Memory B cell (primary cell): ENCODE measurements at regions not wholly inside any gene's neighbourhood (a gene's known extent, or its start where the extent isn't known, plus 50 kb on each side); places are given as distances from the start of the nearest gene placed in this dataset.

Source experiments
- ATAC-seq: fragments of 150-1000 bp; cut with Tn5 transposase; 2 replicates; pipeline ENCODE4 v1.10.0; 2021; ENCODE audit warnings: low read depth, mild to moderate bottlenecking, moderate library complexity
- DNase-seq, 2 donors: peaks; one replicate each; pipeline ENCODE4 v3.0.0; 2022; ENCODE audit warnings: low spot score in 2 of 2
- H3K27ac Mint-ChIP-seq: one replicate; pipeline ENCODE4 v1.8.0; 2022; ENCODE audit warnings: mild to moderate bottlenecking, moderate library complexity, mixed read lengths
- H3K27me3 Mint-ChIP-seq: one replicate; pipeline ENCODE4 v1.8.0; 2022; ENCODE audit warnings: mixed read lengths
- H3K36me3 Mint-ChIP-seq: one replicate; pipeline ENCODE4 v1.8.0; 2022; ENCODE audit warnings: mild to moderate bottlenecking, mixed read lengths
- H3K4me1 Mint-ChIP-seq: one replicate; pipeline ENCODE4 v1.8.0; 2022; ENCODE audit warnings: mixed read lengths
- H3K4me3 Mint-ChIP-seq: one replicate; pipeline ENCODE4 v1.8.0; 2022; ENCODE audit warnings: mild to moderate bottlenecking, moderate library complexity, mixed read lengths
- H3K9me3 Mint-ChIP-seq: one replicate; pipeline ENCODE4 v1.8.0; 2022; ENCODE audit warnings: mixed read lengths

DNA sequence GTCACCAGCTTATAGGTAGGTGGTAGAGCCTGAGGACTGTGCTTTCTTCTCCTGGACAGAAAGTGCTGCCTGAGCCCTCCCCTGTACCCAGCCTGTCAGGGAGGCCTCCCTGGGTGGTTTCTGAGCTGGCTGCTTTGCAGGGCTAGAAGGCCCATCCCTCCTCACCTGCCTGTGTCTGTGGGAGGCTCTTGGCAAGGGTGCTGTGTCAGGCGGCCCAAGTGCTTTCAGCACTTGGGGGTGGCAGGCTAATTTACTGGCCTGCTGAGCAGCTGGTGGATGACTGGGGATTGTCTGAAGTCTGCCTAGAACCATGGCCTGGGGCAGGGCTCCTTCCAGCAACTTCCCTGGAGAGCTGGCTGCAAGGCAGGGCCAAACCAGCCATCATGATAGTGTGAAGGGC lies 139.0 kb upstream of the NAV2 start:
- no peak overlapping the region for H3K4me3 Mint-ChIP-seq
- no peaks in the 10 kb centered on the region for H3K4me1 Mint-ChIP-seq
- H3K36me3 Mint-ChIP-seq: no peaks in the 10 kb centered on the region
- no peak overlapping the region for H3K27ac Mint-ChIP-seq
- no peak for DNase-seq
- no peak for ATAC-seq
- peaks cover 5% of the 10 kb centered on the region for H3K27me3 Mint-ChIP-seq
- H3K9me3 Mint-ChIP-seq: peaks cover 2% of the 10 kb centered on the region

GRCh38 chr11:19571906-19572305 lies 140.7 kb upstream of the NAV2 start:
- no peak overlapping the region for H3K27ac Mint-ChIP-seq
- ATAC-seq: no peak
- no peaks in the 10 kb centered on the region for H3K36me3 Mint-ChIP-seq
- H3K27me3 Mint-ChIP-seq: peaks cover 5% of the 10 kb centered on the region
- no peak overlapping the region for H3K4me3 Mint-ChIP-seq
- DNase-seq: no peak
- H3K9me3 Mint-ChIP-seq: peaks cover 2% of the 10 kb centered on the region
- no peaks in the 10 kb centered on the region for H3K4me1 Mint-ChIP-seq

DNA sequence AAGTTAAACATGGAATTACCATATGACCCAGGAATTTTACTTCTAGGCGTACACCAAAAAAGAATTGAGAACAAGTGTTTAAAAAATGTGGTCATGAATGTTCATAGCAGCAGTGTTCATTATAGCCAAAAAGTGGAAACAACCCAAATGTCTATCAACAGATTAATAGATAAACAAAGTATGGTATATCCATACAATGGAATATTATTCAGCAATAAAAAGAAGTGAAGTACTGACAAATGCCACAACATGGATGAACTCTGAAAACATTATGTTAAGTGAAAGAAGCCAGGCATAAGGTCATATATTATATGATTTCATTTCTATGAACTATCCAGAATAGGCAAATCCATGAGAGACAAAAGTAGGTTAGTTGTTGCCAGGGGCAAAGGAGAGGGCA lies 141.7 kb upstream of the NAV2 start:
- no peak overlapping the region for H3K4me3 Mint-ChIP-seq

DNA sequence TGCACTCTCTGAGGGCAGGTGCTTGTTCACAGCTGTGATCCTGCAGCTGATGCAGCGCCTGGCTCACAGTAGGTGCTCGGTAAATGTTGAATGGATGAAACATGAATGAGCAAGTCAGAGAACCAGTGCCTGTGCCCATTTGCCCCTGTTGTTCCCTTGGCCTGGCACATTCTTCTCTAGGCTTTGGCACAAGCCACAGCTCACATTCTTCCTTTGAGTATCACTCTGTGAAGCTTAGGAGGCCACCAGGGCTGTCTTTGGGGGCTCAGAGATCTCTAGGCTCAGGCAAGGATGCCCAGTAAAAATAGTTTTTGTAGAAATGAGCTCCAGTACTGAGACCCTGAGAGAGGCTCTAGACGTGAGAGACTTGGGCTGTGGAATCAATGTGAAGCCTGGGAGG lies 144.6 kb upstream of the NAV2 start:
- DNase-seq: no peak
- Mint-ChIP-seq H3K9me3 (peaks cover 2% of the 10 kb centered on the region), H3K4me3 (no peak overlapping the region), H3K27ac (no peak overlapping the region), H3K36me3 (no peaks in the 10 kb centered on the region), H3K27me3 (peaks cover 7% of the 10 kb centered on the region), H3K4me1 (no peaks in the 10 kb centered on the region)
- ATAC-seq: no peak

More for the DNA sequence above, 141.7 kb upstream of the NAV2 start:
- no peak for DNase-seq
- Mint-ChIP-seq H3K9me3 (peaks cover 2% of the 10 kb centered on the region), H3K36me3 (no peaks in the 10 kb centered on the region), H3K27me3 (peaks cover 5% of the 10 kb centered on the region), H3K27ac (no peak overlapping the region), H3K4me1 (no peaks in the 10 kb centered on the region)
- ATAC-seq: no peak

DNA sequence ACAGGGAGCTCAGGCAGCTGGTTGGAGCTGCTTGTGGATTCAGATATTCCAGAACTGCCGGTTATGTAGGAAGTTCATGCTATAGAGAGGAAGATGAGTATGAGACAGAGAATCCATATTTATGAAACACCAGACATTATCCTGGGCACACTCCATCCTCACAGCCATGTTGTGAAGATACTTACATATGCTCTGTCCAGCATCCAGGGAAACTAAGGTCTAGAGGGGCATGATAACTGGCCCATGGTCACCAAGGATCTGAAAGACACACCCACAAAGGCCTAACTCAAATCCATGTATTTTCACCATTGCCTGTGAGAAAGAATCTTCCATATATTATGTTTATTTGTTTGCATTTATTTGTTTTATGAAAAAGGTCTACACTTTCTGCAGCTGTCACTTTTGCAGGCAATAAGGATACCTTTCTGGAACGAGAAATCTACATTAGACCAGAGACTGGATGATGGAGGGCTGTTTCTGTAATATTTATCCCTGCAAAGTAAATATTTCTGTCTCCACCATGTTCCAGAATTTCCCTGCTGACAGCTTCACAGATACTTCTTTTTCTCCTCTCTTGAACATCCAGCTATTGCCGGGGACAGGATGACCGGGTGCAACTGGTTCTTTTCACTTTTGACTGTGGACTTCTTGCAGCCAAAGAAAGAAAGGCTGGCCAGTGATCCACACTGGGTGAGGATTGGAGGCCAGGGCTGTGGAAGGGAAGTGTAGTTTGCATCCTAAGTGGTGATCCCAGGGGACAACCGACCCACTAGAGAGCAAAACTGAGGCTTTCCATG lies 145.9 kb upstream of the NAV2 start:
- peaks cover 8% of the 10 kb centered on the region for H3K27me3 Mint-ChIP-seq
- DNase-seq (no peak), ATAC-seq (no peak)
- peaks cover 2% of the 10 kb centered on the region for H3K9me3 Mint-ChIP-seq
- no peak overlapping the region for H3K4me3 Mint-ChIP-seq
- H3K36me3 Mint-ChIP-seq: no peaks in the 10 kb centered on the region
- H3K27ac Mint-ChIP-seq: no peak overlapping the region
- H3K4me1 Mint-ChIP-seq: no peaks in the 10 kb centered on the region

- Mint-ChIP-seq H3K36me3 (no peaks in the 10 kb centered on the region), H3K4me1 (no peaks in the 10 kb centered on the region), H3K27ac (no peak overlapping the region), H3K9me3 (no peaks in the 10 kb centered on the region), H3K4me3 (no peak overlapping the region), H3K27me3 (peaks cover 9% of the 10 kb centered on the region)
- DNase-seq: no peak
- no peak for ATAC-seq
Measured at GRCh38 chr11:19565639-19566038, 147.0 kb upstream of the NAV2 start.

DNA sequence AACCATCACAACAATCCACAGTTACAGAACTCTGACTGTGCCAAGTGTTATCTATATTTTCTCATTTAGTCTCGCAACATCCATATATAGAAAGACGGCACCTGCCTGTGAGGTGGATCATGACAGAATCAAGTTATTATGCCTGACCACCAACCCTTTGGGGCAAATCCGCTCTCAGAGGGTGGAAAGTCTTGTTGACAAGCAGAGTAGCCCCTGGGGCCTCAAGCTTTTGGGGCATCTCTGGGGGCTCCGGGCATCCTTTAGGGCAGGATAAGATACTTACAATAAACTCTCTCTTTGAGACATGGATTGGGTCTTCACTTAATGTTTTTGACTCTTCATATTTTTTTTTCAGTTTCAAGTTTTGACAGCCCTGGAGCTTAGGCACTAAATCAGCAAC lies 150.5 kb upstream of the NAV2 start:
- Mint-ChIP-seq H3K9me3 (no peaks in the 10 kb centered on the region), H3K4me3 (no peak overlapping the region), H3K27me3 (peaks cover 12% of the 10 kb centered on the region), H3K27ac (no peak overlapping the region), H3K36me3 (no peaks in the 10 kb centered on the region), H3K4me1 (peaks cover 4% of the 10 kb centered on the region)
- ATAC-seq: no peak
- no peak for DNase-seq

DNA sequence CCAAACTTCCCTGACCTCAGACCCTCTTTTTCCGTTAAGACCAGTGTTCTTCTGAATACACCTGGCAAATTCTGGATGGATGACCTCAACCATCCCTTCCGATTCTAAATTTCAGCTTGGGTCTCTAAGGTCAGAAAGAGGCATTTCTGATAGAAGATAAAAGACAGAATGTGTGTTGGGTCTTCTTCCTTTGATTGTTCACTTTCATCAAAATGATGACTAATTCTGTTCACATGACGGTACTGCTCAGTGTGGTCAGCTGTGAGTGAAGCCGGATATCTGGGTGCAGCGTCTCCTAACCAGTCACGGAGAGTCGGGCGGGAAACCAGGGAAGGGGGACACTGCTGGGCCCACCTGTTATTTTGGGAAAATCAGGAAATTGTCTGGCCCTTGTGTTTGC lies 151.6 kb upstream of the NAV2 start:
- Mint-ChIP-seq H3K27ac (no peak overlapping the region), H3K4me1 (peaks cover 4% of the 10 kb centered on the region), H3K4me3 (no peak overlapping the region), H3K36me3 (no peaks in the 10 kb centered on the region), H3K9me3 (no peaks in the 10 kb centered on the region), H3K27me3 (peaks cover 12% of the 10 kb centered on the region)
- no peak for ATAC-seq
- no peak for DNase-seq

- no peak for DNase-seq
- ATAC-seq: no peak
- Mint-ChIP-seq H3K36me3 (no peaks in the 10 kb centered on the region), H3K9me3 (no peaks in the 10 kb centered on the region), H3K27me3 (peaks cover 12% of the 10 kb centered on the region), H3K4me1 (peaks cover 4% of the 10 kb centered on the region), H3K27ac (no peak overlapping the region), H3K4me3 (no peak overlapping the region)
Measured at GRCh38 chr11:19560156-19560555, 152.5 kb upstream of the NAV2 start.

- H3K4me3 Mint-ChIP-seq: no peak overlapping the region
- H3K27me3 Mint-ChIP-seq: peaks cover 12% of the 10 kb centered on the region
- no peak overlapping the region for H3K27ac Mint-ChIP-seq
- no peaks in the 10 kb centered on the region for H3K9me3 Mint-ChIP-seq
- ATAC-seq (no peak), DNase-seq (no peak)
- H3K36me3 Mint-ChIP-seq: no peaks in the 10 kb centered on the region
- H3K4me1 Mint-ChIP-seq: peaks cover 4% of the 10 kb centered on the region
Measured at GRCh38 chr11:19559746-19560145, 152.9 kb upstream of the NAV2 start.

GRCh38 chr11:19558189-19558986 lies 154.2 kb upstream of the NAV2 start:
- no peak for DNase-seq
- peaks cover 12% of the 10 kb centered on the region for H3K27me3 Mint-ChIP-seq
- H3K36me3 Mint-ChIP-seq: no peaks in the 10 kb centered on the region
- no peak for ATAC-seq
- H3K27ac Mint-ChIP-seq: no peak overlapping the region
- H3K9me3 Mint-ChIP-seq: no peaks in the 10 kb centered on the region
- peaks cover 4% of the 10 kb centered on the region for H3K4me1 Mint-ChIP-seq
- H3K4me3 Mint-ChIP-seq: no peak overlapping the region

DNA sequence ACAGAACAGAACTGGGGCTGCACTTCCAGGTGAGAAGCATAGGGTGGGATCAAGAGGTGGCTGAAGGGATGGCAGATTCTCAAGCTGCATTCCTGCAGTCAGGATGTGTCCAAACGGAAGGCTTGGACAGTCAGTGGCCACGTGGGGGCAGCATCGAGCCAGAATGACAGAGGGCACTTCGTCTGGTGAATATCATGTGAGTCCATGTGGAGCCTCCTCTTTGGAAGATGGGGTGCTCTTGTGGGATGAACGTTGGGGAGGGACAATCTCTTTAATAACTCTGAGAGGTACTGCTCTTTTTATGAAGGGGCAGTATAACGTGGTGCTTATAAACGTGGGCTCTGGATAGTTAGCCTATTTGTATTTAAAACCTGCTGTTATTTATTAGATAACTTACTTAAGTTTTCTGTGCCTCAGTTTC lies 154.9 kb upstream of the NAV2 start:
- no peaks in the 10 kb centered on the region for H3K9me3 Mint-ChIP-seq
- ATAC-seq (peak; percentile 38), DNase-seq (peak; percentile 43 to 64)
- no peak overlapping the region for H3K4me3 Mint-ChIP-seq
- peaks cover 4% of the 10 kb centered on the region for H3K4me1 Mint-ChIP-seq
- H3K27me3 Mint-ChIP-seq: peaks cover 10% of the 10 kb centered on the region
- H3K27ac Mint-ChIP-seq: no peak overlapping the region
- H3K36me3 Mint-ChIP-seq: no peaks in the 10 kb centered on the region

DNA sequence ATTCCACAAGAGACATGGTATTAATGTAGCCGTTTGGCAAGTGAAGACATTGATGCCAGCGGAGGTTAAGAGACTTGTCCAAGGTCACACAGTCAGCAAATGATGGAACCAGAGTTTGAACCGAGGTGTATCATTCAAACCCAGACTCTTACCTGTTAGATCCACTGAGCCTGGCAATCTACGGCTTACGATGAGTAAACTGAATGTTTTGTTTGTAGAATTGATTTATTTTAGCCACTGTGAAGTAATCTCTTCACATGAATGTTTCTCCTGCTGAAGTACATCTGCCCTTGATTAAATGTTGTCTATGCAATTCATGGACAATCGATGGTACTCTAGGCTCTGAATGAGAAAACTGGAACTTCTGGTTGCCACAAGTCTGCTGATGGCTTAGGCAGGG lies 155.5 kb upstream of the NAV2 start:
- Mint-ChIP-seq H3K27ac (no peak overlapping the region), H3K4me3 (no peak overlapping the region), H3K27me3 (peaks cover 9% of the 10 kb centered on the region), H3K36me3 (no peaks in the 10 kb centered on the region), H3K9me3 (no peaks in the 10 kb centered on the region), H3K4me1 (peaks cover 4% of the 10 kb centered on the region)
- no peak for ATAC-seq
- DNase-seq: no peak

DNA sequence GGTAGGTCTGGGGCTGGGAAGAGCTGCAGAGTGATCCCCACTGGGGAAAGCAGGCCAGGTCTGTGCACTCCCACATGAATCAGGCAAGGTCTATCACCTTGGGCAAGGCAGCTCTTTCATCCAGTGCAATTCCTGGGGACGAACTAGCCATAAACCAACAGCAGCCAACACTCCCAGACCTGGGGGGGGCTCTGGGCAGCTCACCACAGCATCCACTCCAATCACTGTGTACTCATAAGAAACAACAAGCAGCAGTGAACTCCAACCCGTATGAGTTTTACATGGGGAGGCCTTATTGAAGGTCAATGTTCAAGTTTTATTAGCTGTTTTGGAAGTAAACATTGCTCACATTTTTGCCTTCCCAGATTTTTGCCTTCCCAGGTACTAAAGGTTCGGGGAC lies 157.4 kb upstream of the NAV2 start:
- no peak for ATAC-seq
- Mint-ChIP-seq H3K27me3 (peaks cover 7% of the 10 kb centered on the region), H3K9me3 (no peaks in the 10 kb centered on the region), H3K4me3 (no peak overlapping the region), H3K36me3 (no peaks in the 10 kb centered on the region), H3K4me1 (peaks cover 4% of the 10 kb centered on the region), H3K27ac (no peak overlapping the region)
- DNase-seq: no peak
